Panc1 (cell line): ENCODE measurements at regions not wholly inside any gene's neighbourhood (a gene's known extent, or its start where the extent isn't known, plus 50 kb on each side); places are given as distances from the start of the nearest gene placed in this dataset.

Experiments
- ATAC-seq: fragments of 200-7000 bp; cut with Tn5 transposase; 2 replicates; pipeline ENCODE4 v1.9.1; 2020; ENCODE audit warnings: mild to moderate bottlenecking, moderate library complexity
- BruUV-seq: library from RNA; stranded (reverse); fragments of 400-500 nt; replicated peaks from 2 replicates; lab custom pipeline; 2021; lab: Mats Ljungman, UMichigan
- CTCF ChIA-PET: fragments of 300-600 bp; sonication (Branson Sonifier 250); formaldehyde crosslinking; loops from one replicate; lab custom pipeline; 2022; ENCODE audit warnings: antibody characterized with exemption; lab: Charles Lee
- POLR2A ChIA-PET: fragments of 300-600 bp; sonication (Branson Sonifier 250); formaldehyde crosslinking; loops from one replicate; lab custom pipeline; 2022; ENCODE audit warnings: antibody characterized with exemption; lab: Charles Lee
- DNase-seq: peaks from one replicate; pipeline ENCODE4 v3.0.0-alpha.2; 2010; ENCODE audit warnings: low read depth, low spot score
- H3K27ac ChIP-seq: 2 replicates; pipeline ENCODE4 v1.5.1; 2011; ENCODE audit warnings: mild to moderate bottlenecking, low read length, inconsistent platforms
- H3K27me3 ChIP-seq: fragments of 200-500 bp; sonication (Bioruptor generic); 2 replicates; pipeline ENCODE4 v1.6.0; 2014; ENCODE audit warnings: low read length, inconsistent platforms; ENCODE audit not compliant: control insufficient read depth, insufficient read depth
- H3K36me3 ChIP-seq: fragments of 200-500 bp; sonication (Bioruptor generic); 2 replicates; pipeline ENCODE4 v1.5.1; 2014; ENCODE audit warnings: inconsistent platforms, mild to moderate bottlenecking, low read length, moderate library complexity; ENCODE audit not compliant: control insufficient read depth, insufficient read depth
- H3K4me1 ChIP-seq: 2 replicates; pipeline ENCODE4 v1.5.1; 2011; ENCODE audit warnings: inconsistent platforms, mild to moderate bottlenecking, low read length, moderate library complexity; ENCODE audit not compliant: control insufficient read depth, insufficient read depth
- H3K4me3 ChIP-seq, 2 experiments: 2 replicates each; pipeline ENCODE4 v1.5.1; 2011 to 2012; ENCODE audit warnings: low read depth in 2 of 2, low read length in 2 of 2, mild to moderate bottlenecking in 2 of 2, inconsistent platforms in 1 of 2, moderate library complexity in 1 of 2
- H3K9me3 ChIP-seq: fragments of 200-500 bp; sonication (Bioruptor generic); 2 replicates; pipeline ENCODE4 v1.5.1; 2014; ENCODE audit warnings: low read depth, mild to moderate bottlenecking, inconsistent platforms, low read length, moderate library complexity; ENCODE audit not compliant: control insufficient read depth, insufficient read depth
- POLR2AphosphoS5 ChIP-seq: IDR thresholded peaks from 2 replicates; pipeline ENCODE4 v1.6.1; 2012; ENCODE audit warnings: mild to moderate bottlenecking, low read depth, low read length, moderate library complexity
- SIN3A ChIP-seq: IDR thresholded peaks from 2 replicates; pipeline ENCODE4 v1.6.1; 2012; ENCODE audit warnings: low read depth, mild to moderate bottlenecking, low read length, moderate library complexity, borderline replicate concordance; ENCODE audit not compliant: insufficient read depth
- TCF7L2 ChIP-seq: IDR thresholded peaks from 2 replicates; pipeline ENCODE4 v1.6.1; 2011; ENCODE audit warnings: mild to moderate bottlenecking, low read depth, low read length, inconsistent platforms
- in situ Hi-C: cut with HindIII; loops from 2 replicates; pipeline ENCODE4 v1.10.0; 2016; ENCODE audit warnings: low sequenced_read_pairs, low pct_unique_long_range_greater_than_20kb
- intact Hi-C: fragments of 100-400 bp; cut with micrococcal nuclease; formaldehyde crosslinking; loops from one replicate; pipeline ENCODE4 v1.10.0; 2022; ENCODE audit not compliant: unreplicated experiment
- TF ChIP-seq, protein P1 (sequence below): fragments of 450-650 bp; IDR thresholded peaks from 2 replicates; pipeline ENCODE4 v1.5.1; 2017; ENCODE audit warnings: mild to moderate bottlenecking
- TF ChIP-seq, protein P2 (sequence below), 2 experiments: IDR thresholded peaks; 2 replicates each; pipeline ENCODE4 v1.6.1; 2011 to 2012; ENCODE audit warnings: low read depth in 2 of 2, control low read depth in 1 of 2, low read length in 1 of 2, mild to moderate bottlenecking in 1 of 2, moderate library complexity in 1 of 2; ENCODE audit not compliant: insufficient read depth in 1 of 2

DNA sequence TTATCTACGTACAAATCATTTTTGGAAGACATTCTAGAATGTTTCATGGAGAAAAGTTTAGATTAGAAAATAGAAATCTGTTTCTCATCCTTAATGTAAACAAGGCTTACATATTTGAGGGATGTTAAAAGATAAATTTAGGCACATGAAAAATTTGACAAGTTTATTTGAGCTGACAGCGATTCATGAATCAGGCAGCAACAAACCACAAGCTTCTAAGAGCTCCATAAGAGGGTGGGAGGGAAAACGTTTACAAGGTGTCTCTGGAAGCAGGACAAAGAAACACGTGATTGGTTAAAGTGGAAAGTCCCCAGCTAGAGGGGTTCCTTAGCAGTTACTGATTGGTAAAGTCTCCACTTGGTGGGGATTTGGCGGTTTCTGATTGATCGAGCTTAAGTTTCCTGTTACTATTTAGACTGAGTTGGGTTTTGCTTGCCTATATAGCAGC, 228.9 kb upstream of the PITRM1 start:
- no peaks in the 10 kb centered on the region for H3K9me3 ChIP-seq
- in situ Hi-C loops = no loop called here
- intact Hi-C loops = no loop called here
- no peaks in the 10 kb centered on the region; the same call in 1 of the 2 replicates for H3K4me1 ChIP-seq
- TF ChIP-seq POLR2AphosphoS5 (no peak), TCF7L2 (no peak), SIN3A (no peak)
- TF ChIP-seq, protein P1, sequence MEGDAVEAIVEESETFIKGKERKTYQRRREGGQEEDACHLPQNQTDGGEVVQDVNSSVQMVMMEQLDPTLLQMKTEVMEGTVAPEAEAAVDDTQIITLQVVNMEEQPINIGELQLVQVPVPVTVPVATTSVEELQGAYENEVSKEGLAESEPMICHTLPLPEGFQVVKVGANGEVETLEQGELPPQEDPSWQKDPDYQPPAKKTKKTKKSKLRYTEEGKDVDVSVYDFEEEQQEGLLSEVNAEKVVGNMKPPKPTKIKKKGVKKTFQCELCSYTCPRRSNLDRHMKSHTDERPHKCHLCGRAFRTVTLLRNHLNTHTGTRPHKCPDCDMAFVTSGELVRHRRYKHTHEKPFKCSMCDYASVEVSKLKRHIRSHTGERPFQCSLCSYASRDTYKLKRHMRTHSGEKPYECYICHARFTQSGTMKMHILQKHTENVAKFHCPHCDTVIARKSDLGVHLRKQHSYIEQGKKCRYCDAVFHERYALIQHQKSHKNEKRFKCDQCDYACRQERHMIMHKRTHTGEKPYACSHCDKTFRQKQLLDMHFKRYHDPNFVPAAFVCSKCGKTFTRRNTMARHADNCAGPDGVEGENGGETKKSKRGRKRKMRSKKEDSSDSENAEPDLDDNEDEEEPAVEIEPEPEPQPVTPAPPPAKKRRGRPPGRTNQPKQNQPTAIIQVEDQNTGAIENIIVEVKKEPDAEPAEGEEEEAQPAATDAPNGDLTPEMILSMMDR = no peak
- ATAC-seq = no peak
- no peak overlapping the region for H3K27ac ChIP-seq
- ChIA-PET CTCF (no interaction called here), POLR2A (no interaction called here)
- BruUV-seq = no TSS peak
- DNase-seq = no peak
- H3K27me3 ChIP-seq = no peaks in the 10 kb centered on the region
- no peaks in the 10 kb centered on the region for H3K36me3 ChIP-seq
- H3K4me3 ChIP-seq = no peak overlapping the region

- ATAC-seq = no peak
- CTCF ChIA-PET = no interaction called here
- POLR2A ChIA-PET = no interaction called here
- Histone ChIP-seq H3K36me3 (no peaks in the 10 kb centered on the region), H3K4me1 (no peaks in the 10 kb centered on the region; the same call in 1 of the 2 replicates), H3K27ac (no peak overlapping the region), H3K27me3 (no peaks in the 10 kb centered on the region), H3K4me3 (no peak overlapping the region), H3K9me3 (no peaks in the 10 kb centered on the region)
- no peak for DNase-seq
- TF ChIP-seq, protein P1 = no peak
- TF ChIP-seq, protein P2, sequence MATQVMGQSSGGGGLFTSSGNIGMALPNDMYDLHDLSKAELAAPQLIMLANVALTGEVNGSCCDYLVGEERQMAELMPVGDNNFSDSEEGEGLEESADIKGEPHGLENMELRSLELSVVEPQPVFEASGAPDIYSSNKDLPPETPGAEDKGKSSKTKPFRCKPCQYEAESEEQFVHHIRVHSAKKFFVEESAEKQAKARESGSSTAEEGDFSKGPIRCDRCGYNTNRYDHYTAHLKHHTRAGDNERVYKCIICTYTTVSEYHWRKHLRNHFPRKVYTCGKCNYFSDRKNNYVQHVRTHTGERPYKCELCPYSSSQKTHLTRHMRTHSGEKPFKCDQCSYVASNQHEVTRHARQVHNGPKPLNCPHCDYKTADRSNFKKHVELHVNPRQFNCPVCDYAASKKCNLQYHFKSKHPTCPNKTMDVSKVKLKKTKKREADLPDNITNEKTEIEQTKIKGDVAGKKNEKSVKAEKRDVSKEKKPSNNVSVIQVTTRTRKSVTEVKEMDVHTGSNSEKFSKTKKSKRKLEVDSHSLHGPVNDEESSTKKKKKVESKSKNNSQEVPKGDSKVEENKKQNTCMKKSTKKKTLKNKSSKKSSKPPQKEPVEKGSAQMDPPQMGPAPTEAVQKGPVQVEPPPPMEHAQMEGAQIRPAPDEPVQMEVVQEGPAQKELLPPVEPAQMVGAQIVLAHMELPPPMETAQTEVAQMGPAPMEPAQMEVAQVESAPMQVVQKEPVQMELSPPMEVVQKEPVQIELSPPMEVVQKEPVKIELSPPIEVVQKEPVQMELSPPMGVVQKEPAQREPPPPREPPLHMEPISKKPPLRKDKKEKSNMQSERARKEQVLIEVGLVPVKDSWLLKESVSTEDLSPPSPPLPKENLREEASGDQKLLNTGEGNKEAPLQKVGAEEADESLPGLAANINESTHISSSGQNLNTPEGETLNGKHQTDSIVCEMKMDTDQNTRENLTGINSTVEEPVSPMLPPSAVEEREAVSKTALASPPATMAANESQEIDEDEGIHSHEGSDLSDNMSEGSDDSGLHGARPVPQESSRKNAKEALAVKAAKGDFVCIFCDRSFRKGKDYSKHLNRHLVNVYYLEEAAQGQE (IDR thresholded peaks at IDR 0.05; ENCODE audit: insufficient read depth in 1 of 2, low read depth in 2 of 2, low read length in 1 of 2) = no peak
- TF ChIP-seq SIN3A (no peak), POLR2AphosphoS5 (no peak), TCF7L2 (no peak)
- in situ Hi-C loops = no loop called here
- BruUV-seq = no TSS peak
- intact Hi-C loops = no loop called here
Measured at GRCh38 chr10:3400348-3400747, 227.8 kb upstream of the PITRM1 start.
